Stimulated activated naive B cell treated with anti-CD40 and anti-IgM and Interleukin-4, amounts not matched to agents 10 μg/mL and 1 μg/mL and 100 μg/mL, for 72 hours (primary cell): ENCODE measurements at regions not wholly inside any gene's neighbourhood (a gene's known extent, or its start where the extent isn't known, plus 50 kb on each side); places are given as distances from the start of the nearest gene placed in this dataset.

Experiments
- ATAC-seq, 2 donors: fragments of 150-1000 bp; cut with Tn5 transposase; replicated peaks; 2 replicates each; pipeline ENCODE4 v1.10.0; 2021; ENCODE audit warnings: moderate library complexity in 1 of 2
- DNase-seq: peaks from one replicate; pipeline ENCODE4 v3.0.0; 2021
- H3K27ac Mint-ChIP-seq: one replicate; pipeline ENCODE4 v1.8.0; 2022; ENCODE audit warnings: mild to moderate bottlenecking, mixed read lengths
- H3K27me3 Mint-ChIP-seq, 2 donors: one replicate each; pipeline ENCODE4 v1.8.0; 2022; ENCODE audit warnings: mixed read lengths in 2 of 2
- H3K36me3 Mint-ChIP-seq, 2 donors: one replicate each; pipeline ENCODE4 v1.8.0; 2022; ENCODE audit warnings: mixed read lengths in 2 of 2, mild to moderate bottlenecking in 1 of 2
- H3K4me1 Mint-ChIP-seq, 2 donors: one replicate each; pipeline ENCODE4 v1.8.0; 2022; ENCODE audit warnings: mixed read lengths in 2 of 2, mild to moderate bottlenecking in 1 of 2
- H3K4me3 Mint-ChIP-seq, 2 donors: one replicate each; pipeline ENCODE4 v1.8.0; 2022; ENCODE audit warnings: mild to moderate bottlenecking in 2 of 2, mixed read lengths in 2 of 2, moderate library complexity in 1 of 2
- H3K9me3 Mint-ChIP-seq, 2 donors: one replicate each; pipeline ENCODE4 v1.8.0; 2022; ENCODE audit warnings: mixed read lengths in 2 of 2, mild to moderate bottlenecking in 1 of 2

- DNase-seq: no peak
- Mint-ChIP-seq H3K36me3 (no peaks in the 10 kb centered on the region), H3K27me3 (no peaks in the 10 kb centered on the region), H3K9me3 (peaks cover 0 to 8% of the 10 kb centered on the region in 2 donors), H3K27ac (no peak overlapping the region), H3K4me3 (no peak overlapping the region), H3K4me1 (no peaks in the 10 kb centered on the region)
- ATAC-seq: no peak
These were observed 1137.0 kb upstream of the PHF14 start for GRCh38 chr7:9836671-9837070.

- DNase-seq: no peak
- H3K36me3 Mint-ChIP-seq: no peaks in the 10 kb centered on the region
These were observed 1131.4 kb upstream of the PHF14 start for GRCh38 chr7:9842301-9842700.

DNA sequence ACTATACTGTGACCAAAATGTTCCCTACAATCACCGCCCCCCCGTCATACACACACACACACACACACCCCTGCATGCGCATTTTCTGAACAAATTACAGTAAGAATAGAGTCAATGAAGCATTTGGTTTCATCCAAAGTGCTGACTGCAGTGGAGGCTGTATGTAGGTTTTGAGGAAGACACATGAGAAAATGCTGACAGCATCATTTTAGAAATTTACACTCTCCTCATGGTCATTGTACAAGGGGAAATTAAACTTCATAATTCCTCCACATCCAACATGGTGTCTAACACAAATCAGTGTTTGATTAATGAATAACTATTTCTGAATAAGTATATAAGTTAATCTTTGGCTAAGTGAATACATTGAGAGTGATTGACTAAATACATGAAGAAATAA is 1126.8 kb upstream of the PHF14 start:
- Mint-ChIP-seq H3K27me3 (no peaks in the 10 kb centered on the region), H3K4me1 (no peaks in the 10 kb centered on the region), H3K36me3 (no peaks in the 10 kb centered on the region), H3K27ac (no peak overlapping the region), H3K9me3 (no peaks in the 10 kb centered on the region), H3K4me3 (no peak overlapping the region)
- no peak for ATAC-seq
- no peak for DNase-seq

More at GRCh38 chr7:9842301-9842700, 1131.4 kb upstream of the PHF14 start:
- Mint-ChIP-seq H3K4me1 (no peaks in the 10 kb centered on the region), H3K27me3 (no peaks in the 10 kb centered on the region), H3K4me3 (no peak overlapping the region), H3K27ac (no peak overlapping the region), H3K9me3 (peaks cover 0 to 1% of the 10 kb centered on the region in 2 donors)
- ATAC-seq: no peak

- no peaks in the 10 kb centered on the region for H3K4me1 Mint-ChIP-seq
- no peak overlapping the region for H3K4me3 Mint-ChIP-seq
- H3K9me3 Mint-ChIP-seq: peaks cover 0 to under 1% of the 10 kb centered on the region in 2 donors
- no peaks in the 10 kb centered on the region for H3K36me3 Mint-ChIP-seq
- H3K27me3 Mint-ChIP-seq: no peaks in the 10 kb centered on the region
- H3K27ac Mint-ChIP-seq: no peak overlapping the region
- DNase-seq (no peak), ATAC-seq (no peak)
These were observed 1119.1 kb upstream of the PHF14 start for GRCh38 chr7:9854605-9855004.

- no peaks in the 10 kb centered on the region for H3K27me3 Mint-ChIP-seq
- no peaks in the 10 kb centered on the region for H3K4me1 Mint-ChIP-seq
- H3K36me3 Mint-ChIP-seq: no peaks in the 10 kb centered on the region
- peaks cover 2 to 3% of the 10 kb centered on the region in 2 donors for H3K9me3 Mint-ChIP-seq
- DNase-seq: no peak
- H3K4me3 Mint-ChIP-seq: no peak overlapping the region
- no peak for ATAC-seq
- no peak overlapping the region for H3K27ac Mint-ChIP-seq
These were observed 1117.0 kb upstream of the PHF14 start for GRCh38 chr7:9856668-9857067.

DNA sequence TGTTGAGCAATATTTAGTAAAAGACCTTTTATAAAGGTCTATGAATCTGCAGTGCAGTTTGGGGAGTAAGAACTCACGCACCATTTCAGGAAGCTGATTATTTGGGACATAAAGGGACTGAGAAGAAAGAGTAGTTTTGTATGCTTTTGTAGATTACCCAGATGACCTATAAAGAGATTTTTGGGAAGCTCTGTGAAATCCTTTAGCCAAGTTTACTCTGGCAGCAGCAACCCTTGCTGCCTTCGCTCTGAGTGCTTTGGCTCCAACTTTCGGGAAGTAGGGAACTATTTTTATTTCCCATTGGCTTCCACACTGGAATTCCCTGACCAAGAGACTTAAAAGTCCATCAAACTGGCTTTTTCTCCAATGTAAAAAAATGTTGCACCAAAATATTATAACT is 1110.1 kb upstream of the PHF14 start:
- Mint-ChIP-seq H3K27ac (no peak overlapping the region), H3K4me3 (no peak overlapping the region), H3K9me3 (peaks cover 3 to 5% of the 10 kb centered on the region in 2 donors)

GRCh38 chr7:9869151-9869550 is 1104.5 kb upstream of the PHF14 start:
- DNase-seq (no peak), ATAC-seq (no peak)
- no peaks in the 10 kb centered on the region for H3K36me3 Mint-ChIP-seq
- H3K27me3 Mint-ChIP-seq: no peaks in the 10 kb centered on the region
- H3K4me3 Mint-ChIP-seq: no peak overlapping the region
- H3K9me3 Mint-ChIP-seq: peaks cover 0 to 2% of the 10 kb centered on the region in 2 donors
- no peak overlapping the region for H3K27ac Mint-ChIP-seq
- H3K4me1 Mint-ChIP-seq: no peaks in the 10 kb centered on the region

More for the DNA sequence above, 1110.1 kb upstream of the PHF14 start:
- no peaks in the 10 kb centered on the region for H3K36me3 Mint-ChIP-seq
- no peaks in the 10 kb centered on the region for H3K27me3 Mint-ChIP-seq
- no peaks in the 10 kb centered on the region for H3K4me1 Mint-ChIP-seq
- no peak for ATAC-seq
- DNase-seq: no peak

DNA sequence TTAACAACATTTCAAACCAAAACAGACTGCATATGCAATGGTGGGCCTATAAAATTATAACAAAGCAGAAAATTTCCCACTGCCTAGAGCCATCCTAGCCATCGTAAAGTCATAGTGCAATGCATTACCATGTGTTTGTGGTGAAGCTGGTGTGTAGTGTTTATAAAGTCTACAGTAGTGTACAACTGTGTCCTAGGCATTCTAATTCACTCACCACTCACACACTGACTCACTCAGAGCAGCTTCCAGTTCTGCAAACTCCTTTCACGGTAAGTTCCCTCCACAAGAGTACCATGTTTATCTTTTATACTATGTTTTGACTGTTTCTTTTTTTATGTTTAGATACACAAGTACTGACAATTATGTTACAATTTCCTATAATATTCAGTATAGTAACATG is 1104.1 kb upstream of the PHF14 start:
- ATAC-seq (no peak), DNase-seq (no peak)
- Mint-ChIP-seq H3K36me3 (no peaks in the 10 kb centered on the region), H3K27ac (no peak overlapping the region), H3K9me3 (peaks cover 0 to 2% of the 10 kb centered on the region in 2 donors), H3K27me3 (no peaks in the 10 kb centered on the region), H3K4me1 (no peaks in the 10 kb centered on the region), H3K4me3 (no peak overlapping the region)

- Mint-ChIP-seq H3K27ac (no peak overlapping the region), H3K4me1 (no peaks in the 10 kb centered on the region), H3K4me3 (no peak overlapping the region), H3K9me3 (peaks cover 0 to 2% of the 10 kb centered on the region in 2 donors), H3K36me3 (no peaks in the 10 kb centered on the region), H3K27me3 (no peaks in the 10 kb centered on the region)
- ATAC-seq (no peak), DNase-seq (no peak)
These were observed 1103.0 kb upstream of the PHF14 start for GRCh38 chr7:9870674-9871073.

- no peaks in the 10 kb centered on the region for H3K4me1 Mint-ChIP-seq
- H3K36me3 Mint-ChIP-seq: no peaks in the 10 kb centered on the region
- ATAC-seq (no peak), DNase-seq (no peak)
- no peaks in the 10 kb centered on the region for H3K27me3 Mint-ChIP-seq
- H3K4me3 Mint-ChIP-seq: no peak overlapping the region
- no peak overlapping the region for H3K27ac Mint-ChIP-seq
- no peaks in the 10 kb centered on the region for H3K9me3 Mint-ChIP-seq
These were observed 1099.5 kb upstream of the PHF14 start for GRCh38 chr7:9874182-9874581.

GRCh38 chr7:9876053-9876452 is 1097.6 kb upstream of the PHF14 start:
- H3K4me3 Mint-ChIP-seq: no peak overlapping the region
- no peak overlapping the region for H3K27ac Mint-ChIP-seq
- H3K27me3 Mint-ChIP-seq: no peaks in the 10 kb centered on the region
- H3K4me1 Mint-ChIP-seq: no peaks in the 10 kb centered on the region
- no peaks in the 10 kb centered on the region for H3K9me3 Mint-ChIP-seq
- H3K36me3 Mint-ChIP-seq: no peaks in the 10 kb centered on the region
- DNase-seq (no peak), ATAC-seq (no peak)

GRCh38 chr7:9889554-9889953 is 1084.1 kb upstream of the PHF14 start:
- Mint-ChIP-seq H3K4me1 (no peaks in the 10 kb centered on the region), H3K27me3 (no peaks in the 10 kb centered on the region), H3K4me3 (no peak overlapping the region), H3K9me3 (peaks cover 0 to 6% of the 10 kb centered on the region in 2 donors), H3K36me3 (no peaks in the 10 kb centered on the region), H3K27ac (no peak overlapping the region)
- ATAC-seq (no peak), DNase-seq (no peak)

GRCh38 chr7:9890092-9890491 is 1083.6 kb upstream of the PHF14 start:
- no peak overlapping the region for H3K4me3 Mint-ChIP-seq
- H3K4me1 Mint-ChIP-seq: no peaks in the 10 kb centered on the region
- ATAC-seq (peak in 1 of 2 donors; percentile 7), DNase-seq (no peak)
- no peaks in the 10 kb centered on the region for H3K36me3 Mint-ChIP-seq
- H3K27ac Mint-ChIP-seq: no peak overlapping the region
- peaks cover 0 to 6% of the 10 kb centered on the region in 2 donors for H3K9me3 Mint-ChIP-seq
- no peaks in the 10 kb centered on the region for H3K27me3 Mint-ChIP-seq

- H3K4me3 Mint-ChIP-seq: no peak overlapping the region
- DNase-seq: no peak
- H3K27ac Mint-ChIP-seq: no peak overlapping the region
- H3K9me3 Mint-ChIP-seq: peaks cover 0 to 9% of the 10 kb centered on the region in 2 donors
- ATAC-seq: no peak
- H3K36me3 Mint-ChIP-seq: no peaks in the 10 kb centered on the region
- no peaks in the 10 kb centered on the region for H3K27me3 Mint-ChIP-seq
- H3K4me1 Mint-ChIP-seq: no peaks in the 10 kb centered on the region
These were observed 1082.6 kb upstream of the PHF14 start for GRCh38 chr7:9891056-9891455.

- Mint-ChIP-seq H3K27ac (no peak overlapping the region), H3K4me1 (no peaks in the 10 kb centered on the region), H3K9me3 (peaks cover 12 to 20% of the 10 kb centered on the region in 2 donors), H3K4me3 (no peak overlapping the region), H3K36me3 (no peaks in the 10 kb centered on the region), H3K27me3 (no peaks in the 10 kb centered on the region)
- ATAC-seq: no peak
- DNase-seq: no peak
These were observed 1073.3 kb upstream of the PHF14 start for GRCh38 chr7:9900339-9900738.

GRCh38 chr7:9921326-9921725 is 1052.3 kb upstream of the PHF14 start:
- ATAC-seq (no peak), DNase-seq (no peak)
- no peaks in the 10 kb centered on the region for H3K27me3 Mint-ChIP-seq
- no peaks in the 10 kb centered on the region for H3K36me3 Mint-ChIP-seq
- peaks cover 3 to 7% of the 10 kb centered on the region in 2 donors for H3K9me3 Mint-ChIP-seq
- no peaks in the 10 kb centered on the region for H3K4me1 Mint-ChIP-seq
- no peak overlapping the region for H3K27ac Mint-ChIP-seq
- H3K4me3 Mint-ChIP-seq: no peak overlapping the region
